HL-60 (cell line): ENCODE measurements at regions not wholly inside any gene's neighbourhood (a gene's known extent, or its start where the extent isn't known, plus 50 kb on each side); places are given as distances from the start of the nearest gene placed in this dataset.

Experiments used
- DNase-seq, 2 experiments: peaks; one replicate each; pipeline ENCODE4 v3.0.0-alpha.2; 2010 to 2020; ENCODE audit warnings: low read depth in 1 of 2, low spot score in 1 of 2
- H3K27ac ChIP-seq: fragments of 250-450 bp; sonication (Bioruptor Pico); replicated peaks from 2 replicates; pipeline ENCODE4 v1.5.1; 2020; ENCODE audit warnings: mild to moderate bottlenecking, moderate library complexity
- H3K27me3 ChIP-seq: fragments of 250-450 bp; sonication (Bioruptor Pico); 2 replicates; pipeline ENCODE4 v1.5.1; 2021; ENCODE audit warnings: mild to moderate bottlenecking, moderate library complexity; ENCODE audit not compliant: insufficient read depth, poor library complexity, severe bottlenecking
- H3K4me3 ChIP-seq: replicated peaks from 2 replicates; pipeline ENCODE4 v1.5.1; 2011; ENCODE audit warnings: mild to moderate bottlenecking, control low read depth, low read length; ENCODE audit not compliant: insufficient read depth
- CTCF ChIP-seq: IDR thresholded peaks from one replicate; pipeline ENCODE4 v1.5.1; 2011; ENCODE audit warnings: low read length, control low read depth, inconsistent platforms; ENCODE audit not compliant: insufficient read depth
- GABPA ChIP-seq: IDR thresholded peaks from 2 replicates; pipeline ENCODE4 v1.6.1; 2012; ENCODE audit warnings: low read depth
- POLR2AphosphoS5 ChIP-seq: IDR thresholded peaks from 2 replicates; pipeline ENCODE4 v1.6.1; 2012; ENCODE audit warnings: low read depth
- SPI1 ChIP-seq: IDR thresholded peaks from 2 replicates; pipeline ENCODE4 v1.6.1; 2012; ENCODE audit warnings: low read depth, mild to moderate bottlenecking, borderline replicate concordance
- TF ChIP-seq, protein P1 (sequence below): IDR thresholded peaks from 2 replicates; pipeline ENCODE4 v1.6.1; 2012; ENCODE audit warnings: low read depth; ENCODE audit not compliant: insufficient replicate concordance

GRCh38 chr7:8982338-8982992 lies 549.1 kb downstream of the NXPH1 start:
- DNase-seq, result no peak
- no peak overlapping the region for H3K27ac ChIP-seq
- H3K27me3 ChIP-seq, result no peaks in the 10 kb centered on the region
- H3K4me3 ChIP-seq, result no peak overlapping the region
- TF ChIP-seq POLR2AphosphoS5, result no peak

DNA sequence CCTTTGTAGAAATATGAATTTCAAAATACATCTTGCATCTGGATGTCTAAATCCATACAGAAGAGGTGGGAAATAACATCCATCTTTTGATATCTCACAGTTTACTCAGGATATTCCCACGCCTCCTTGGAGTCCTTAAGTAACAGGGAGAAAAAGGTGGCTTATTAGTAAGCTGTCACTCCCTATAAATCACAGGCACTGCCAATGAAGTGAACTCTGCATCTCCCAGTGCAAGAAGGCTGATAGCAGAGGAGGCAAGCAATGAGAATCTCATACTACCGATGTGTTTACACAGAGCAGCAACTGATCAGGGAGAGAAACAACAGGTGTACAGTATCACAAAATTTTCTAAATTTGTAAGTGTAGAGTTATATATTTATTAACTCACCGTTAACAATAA lies 551.8 kb downstream of the NXPH1 start:
- DNase-seq, result no peak
- Histone ChIP-seq H3K27ac (no peak overlapping the region), H3K27me3 (no peaks in the 10 kb centered on the region), H3K4me3 (no peak overlapping the region)
- TF ChIP-seq, protein P1, sequence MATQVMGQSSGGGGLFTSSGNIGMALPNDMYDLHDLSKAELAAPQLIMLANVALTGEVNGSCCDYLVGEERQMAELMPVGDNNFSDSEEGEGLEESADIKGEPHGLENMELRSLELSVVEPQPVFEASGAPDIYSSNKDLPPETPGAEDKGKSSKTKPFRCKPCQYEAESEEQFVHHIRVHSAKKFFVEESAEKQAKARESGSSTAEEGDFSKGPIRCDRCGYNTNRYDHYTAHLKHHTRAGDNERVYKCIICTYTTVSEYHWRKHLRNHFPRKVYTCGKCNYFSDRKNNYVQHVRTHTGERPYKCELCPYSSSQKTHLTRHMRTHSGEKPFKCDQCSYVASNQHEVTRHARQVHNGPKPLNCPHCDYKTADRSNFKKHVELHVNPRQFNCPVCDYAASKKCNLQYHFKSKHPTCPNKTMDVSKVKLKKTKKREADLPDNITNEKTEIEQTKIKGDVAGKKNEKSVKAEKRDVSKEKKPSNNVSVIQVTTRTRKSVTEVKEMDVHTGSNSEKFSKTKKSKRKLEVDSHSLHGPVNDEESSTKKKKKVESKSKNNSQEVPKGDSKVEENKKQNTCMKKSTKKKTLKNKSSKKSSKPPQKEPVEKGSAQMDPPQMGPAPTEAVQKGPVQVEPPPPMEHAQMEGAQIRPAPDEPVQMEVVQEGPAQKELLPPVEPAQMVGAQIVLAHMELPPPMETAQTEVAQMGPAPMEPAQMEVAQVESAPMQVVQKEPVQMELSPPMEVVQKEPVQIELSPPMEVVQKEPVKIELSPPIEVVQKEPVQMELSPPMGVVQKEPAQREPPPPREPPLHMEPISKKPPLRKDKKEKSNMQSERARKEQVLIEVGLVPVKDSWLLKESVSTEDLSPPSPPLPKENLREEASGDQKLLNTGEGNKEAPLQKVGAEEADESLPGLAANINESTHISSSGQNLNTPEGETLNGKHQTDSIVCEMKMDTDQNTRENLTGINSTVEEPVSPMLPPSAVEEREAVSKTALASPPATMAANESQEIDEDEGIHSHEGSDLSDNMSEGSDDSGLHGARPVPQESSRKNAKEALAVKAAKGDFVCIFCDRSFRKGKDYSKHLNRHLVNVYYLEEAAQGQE, result no peak
- TF ChIP-seq SPI1 (no peak), POLR2AphosphoS5 (no peak), CTCF (no peak), GABPA (no peak)

DNA sequence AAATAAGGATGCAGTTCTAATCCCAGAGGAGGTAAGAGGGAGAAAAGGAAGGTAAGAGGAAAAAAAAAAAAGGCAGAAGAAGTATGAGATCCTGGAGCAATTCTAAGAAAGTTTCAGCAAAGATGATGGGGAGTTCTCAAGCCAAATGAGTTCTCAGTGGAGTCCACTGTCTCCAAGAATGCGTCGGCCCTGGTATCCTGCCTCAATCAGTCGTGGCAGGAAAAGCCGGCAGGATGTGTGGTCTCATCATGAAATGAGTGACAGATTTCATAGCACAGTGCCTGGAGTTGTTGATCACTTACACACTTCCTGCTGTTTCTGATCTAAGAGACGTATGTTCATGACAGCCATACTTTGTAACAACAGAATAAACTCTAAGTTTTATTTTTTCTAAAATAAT lies 554.9 kb downstream of the NXPH1 start:
- H3K4me3 ChIP-seq, result no peak overlapping the region
- DNase-seq, result no peak
- TF ChIP-seq GABPA (no peak), POLR2AphosphoS5 (no peak), SPI1 (no peak), CTCF (no peak)
- TF ChIP-seq, protein P1, result no peak
- H3K27ac ChIP-seq, result no peak overlapping the region
- no peaks in the 10 kb centered on the region for H3K27me3 ChIP-seq

- no peak for TF ChIP-seq CTCF
- TF ChIP-seq, protein P1, result no peak
- TF ChIP-seq SPI1, result no peak
- no peak for TF ChIP-seq POLR2AphosphoS5
- no peak for TF ChIP-seq GABPA
- DNase-seq, result no peak
- H3K4me3 ChIP-seq, result no peak overlapping the region
- no peak overlapping the region for H3K27ac ChIP-seq
- H3K27me3 ChIP-seq, result no peaks in the 10 kb centered on the region
These were observed 557.8 kb downstream of the NXPH1 start for GRCh38 chr7:8991159-8991558.
